Right cardiac atrium (tissue), 5 donors: ENCODE measurements at regions not wholly inside any gene's neighbourhood (a gene's known extent, or its start where the extent isn't known, plus 50 kb on each side); places are given as distances from the start of the nearest gene placed in this dataset.

Source experiments
- ATAC-seq, 2 donors: fragments of 200-7000 bp; cut with Tn5 transposase; one replicate each; pipeline versions ENCODE4 v1.8.0 to v1.9.1; 2020; ENCODE audit warnings: moderate library complexity in 2 of 2, mild to moderate bottlenecking in 1 of 2
- DNase-seq, 3 donors: peaks; one replicate each; pipeline ENCODE4 v3.0.0-alpha.2; 2020
- H3K27ac ChIP-seq: one replicate; pipeline ENCODE4 v1.5.1; 2013; ENCODE audit warnings: mild to moderate bottlenecking, low read length, control low read depth, moderate library complexity
- H3K27me3 ChIP-seq: one replicate; pipeline ENCODE4 v1.6.1; 2013; ENCODE audit not compliant: control insufficient read depth, insufficient read depth
- H3K4me1 ChIP-seq: one replicate; pipeline ENCODE4 v1.6.1; 2013; ENCODE audit warnings: low read length; ENCODE audit not compliant: control insufficient read depth, insufficient read depth
- H3K4me3 ChIP-seq: one replicate; pipeline ENCODE4 v1.5.1; 2013; ENCODE audit warnings: low read length, control low read depth
- H3K9me3 ChIP-seq: one replicate; pipeline ENCODE4 v1.6.1; 2013; ENCODE audit warnings: low read length; ENCODE audit not compliant: control insufficient read depth
- WGBS: extraction: QIAGEN DNeasy Blood & Tissue Kit; methylation state at CpG from one replicate; pipeline ENCODE4 v1.1.7; 2013; 5-methylcytosine and 5-hydroxymethylcytosine counted together
- intact Hi-C, 4 donors: fragments of 100-400 bp; cut with DNase I; formaldehyde crosslinking; loops; one replicate each; pipeline versions ENCODE4 v1.11.0 to v1.14.0; 2022 to 2023
- donor health status: healthy with polysubstance abuse.
- donor health status: DM: no; HTN: yes; CAD: no.
- donor health status: DM: no; HTN: no; CAD: no.
- donor health status: DM: no; HTN: yes; CAD: no; lungs with severe emphysema.
- donor health status: DM: yes; HTN: yes; CAD: no.

DNA sequence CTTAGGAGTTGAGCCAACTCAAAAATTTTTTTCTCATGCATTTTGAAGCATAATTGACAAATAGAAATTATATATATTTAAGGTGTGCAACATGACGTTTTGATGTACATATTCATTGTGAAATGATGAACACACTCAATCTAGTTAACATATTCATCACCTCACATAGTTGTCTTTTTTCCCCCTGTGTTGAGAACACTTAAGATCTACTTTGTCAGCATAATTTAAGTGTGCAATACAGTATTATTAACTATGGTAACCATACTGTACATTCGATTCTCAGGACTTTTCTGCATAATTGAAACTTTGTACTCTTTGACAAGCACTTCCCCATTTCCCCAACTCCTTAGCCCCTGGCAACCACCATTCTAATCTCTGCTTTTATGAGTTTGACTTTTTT lies 192.2 kb upstream of the ZKSCAN2 start:
- no peak for DNase-seq

DNA sequence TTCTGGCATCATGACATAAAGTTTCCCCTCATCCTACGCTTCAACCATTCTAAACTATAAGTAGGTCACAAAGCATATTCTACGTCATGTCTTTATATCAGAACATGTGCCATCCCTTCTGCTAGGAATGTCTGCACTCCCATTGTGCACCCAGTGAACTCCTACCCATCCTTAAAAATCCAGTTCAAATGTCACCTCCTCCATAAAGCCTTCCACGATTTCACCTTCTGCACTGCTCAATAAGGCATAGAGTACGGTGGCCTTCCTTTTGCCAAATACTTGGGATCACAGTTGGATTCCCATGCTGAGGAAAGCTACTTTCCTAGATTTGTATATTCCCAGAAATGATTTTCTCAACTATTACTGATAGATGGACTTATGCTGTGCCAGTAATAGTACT lies 186.3 kb upstream of the ZKSCAN2 start:
- Histone ChIP-seq H3K4me1 (no peaks in the 10 kb centered on the region), H3K9me3 (no peaks in the 10 kb centered on the region), H3K27me3 (peaks cover 2% of the 10 kb centered on the region), H3K4me3 (no peak overlapping the region), H3K27ac (no peak overlapping the region)
- intact Hi-C loops = no loop called here
- ATAC-seq (no peak), DNase-seq (no peak)
- WGBS = 78% methylated on average over 4 of the region's 4 CpGs

More for the DNA sequence above, 192.2 kb upstream of the ZKSCAN2 start:
- Histone ChIP-seq H3K4me1 (no peaks in the 10 kb centered on the region), H3K4me3 (no peak overlapping the region), H3K9me3 (no peaks in the 10 kb centered on the region), H3K27me3 (no peaks in the 10 kb centered on the region), H3K27ac (no peak overlapping the region)
- ATAC-seq = no peak
- 81% methylated on average over 2 of the region's 2 CpGs for WGBS
- intact Hi-C loops = no loop called here

DNA sequence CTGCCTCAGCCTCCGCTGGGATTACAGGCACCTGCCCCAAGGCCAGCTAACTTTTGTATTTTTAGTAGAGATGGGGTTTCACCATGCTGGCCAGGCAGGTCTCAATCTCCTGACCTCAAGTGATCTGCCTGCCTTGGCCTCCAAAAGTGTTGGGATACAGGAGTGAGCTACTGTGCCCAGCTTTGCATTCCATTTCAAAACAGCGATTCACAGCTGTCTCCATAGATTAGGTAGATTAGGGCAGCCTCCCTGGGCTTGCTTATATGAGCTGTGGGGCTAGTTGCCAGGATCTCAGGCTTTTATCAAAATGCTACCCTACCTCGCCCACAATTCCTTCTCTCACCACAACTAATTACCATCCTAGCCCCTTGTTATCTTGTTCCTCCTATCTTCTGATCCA lies 176.4 kb upstream of the ZKSCAN2 start:
- ATAC-seq = no peak
- H3K4me1 ChIP-seq = no peaks in the 10 kb centered on the region
- no peaks in the 10 kb centered on the region for H3K27me3 ChIP-seq
- no peak overlapping the region for H3K27ac ChIP-seq
- H3K9me3 ChIP-seq = no peaks in the 10 kb centered on the region
- intact Hi-C loops = no loop called here
- 73% methylated on average over 3 of the region's 3 CpGs for WGBS
- no peak for DNase-seq
- no peak overlapping the region for H3K4me3 ChIP-seq

DNA sequence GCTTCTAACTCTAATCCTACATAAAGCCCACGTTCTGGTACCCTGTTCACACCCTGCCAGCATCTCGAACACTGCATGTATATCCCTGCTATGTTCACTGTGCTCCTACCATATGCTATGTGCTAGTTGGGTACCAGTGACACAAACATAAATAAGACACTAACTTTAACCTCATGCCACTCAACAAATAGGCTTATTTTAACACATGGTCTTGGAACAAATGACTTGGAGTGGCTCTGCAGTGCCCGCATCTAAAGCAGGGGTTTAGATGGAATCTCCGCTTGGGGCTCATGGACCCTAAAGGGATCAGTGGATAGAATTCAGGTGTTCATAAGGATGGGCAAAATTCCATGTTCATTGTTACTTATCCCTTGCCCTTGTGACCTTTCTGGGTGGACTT lies 175.7 kb upstream of the ZKSCAN2 start:
- intact Hi-C loops = no loop called here
- 73% methylated on average over 4 of the region's 4 CpGs for WGBS
- no peaks in the 10 kb centered on the region for H3K9me3 ChIP-seq
- no peak overlapping the region for H3K27ac ChIP-seq
- ATAC-seq (no peak), DNase-seq (no peak)
- H3K4me3 ChIP-seq = no peak overlapping the region
- H3K4me1 ChIP-seq = no peaks in the 10 kb centered on the region
- H3K27me3 ChIP-seq = no peaks in the 10 kb centered on the region

DNA sequence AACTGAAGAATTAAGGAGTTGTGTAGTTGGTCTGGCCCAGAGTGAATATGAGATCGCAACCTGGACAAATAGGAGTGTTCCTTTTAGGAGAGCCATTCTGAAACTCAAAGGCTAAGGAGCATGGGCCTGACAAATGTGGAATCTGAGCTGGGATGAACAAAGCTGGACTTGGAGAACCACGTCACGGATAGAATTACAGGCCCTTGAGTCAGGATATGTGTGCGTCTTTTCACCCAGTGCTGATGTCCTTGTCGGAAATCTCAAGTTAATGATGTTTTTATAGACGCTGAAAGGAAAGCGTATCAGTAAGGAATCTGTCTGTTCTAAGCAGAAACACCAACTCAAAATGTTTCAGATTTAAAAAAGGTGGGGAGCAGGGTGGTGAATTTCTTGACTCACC lies 173.8 kb upstream of the ZKSCAN2 start:
- Histone ChIP-seq H3K9me3 (no peaks in the 10 kb centered on the region), H3K27ac (no peak overlapping the region), H3K4me1 (no peaks in the 10 kb centered on the region), H3K27me3 (no peaks in the 10 kb centered on the region), H3K4me3 (no peak overlapping the region)
- intact Hi-C loops = no loop called here
- WGBS = 86% methylated on average over 7 of the region's 7 CpGs
- DNase-seq (no peak), ATAC-seq (no peak)

DNA sequence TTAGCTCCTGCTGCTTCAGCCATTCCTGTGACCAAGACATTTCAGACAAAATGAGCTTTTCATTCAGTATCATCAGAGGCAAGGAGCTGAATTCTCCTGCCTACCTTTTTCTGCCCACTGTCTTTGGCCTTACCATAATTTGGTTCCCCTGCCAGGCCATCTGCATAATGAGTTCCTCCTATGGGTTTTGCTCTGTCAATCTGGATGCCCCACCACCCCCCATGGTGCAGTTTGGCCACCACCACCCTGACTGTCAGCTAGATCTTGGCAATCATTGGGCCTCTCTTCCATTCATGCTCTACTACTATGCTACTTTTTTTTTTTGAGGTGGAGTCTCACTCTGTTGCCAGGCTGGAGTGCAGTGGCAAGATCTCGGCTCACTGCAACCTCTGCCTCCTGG lies 169.2 kb upstream of the ZKSCAN2 start:
- 91% methylated on average over 1 of the region's 1 CpG for WGBS

DNA sequence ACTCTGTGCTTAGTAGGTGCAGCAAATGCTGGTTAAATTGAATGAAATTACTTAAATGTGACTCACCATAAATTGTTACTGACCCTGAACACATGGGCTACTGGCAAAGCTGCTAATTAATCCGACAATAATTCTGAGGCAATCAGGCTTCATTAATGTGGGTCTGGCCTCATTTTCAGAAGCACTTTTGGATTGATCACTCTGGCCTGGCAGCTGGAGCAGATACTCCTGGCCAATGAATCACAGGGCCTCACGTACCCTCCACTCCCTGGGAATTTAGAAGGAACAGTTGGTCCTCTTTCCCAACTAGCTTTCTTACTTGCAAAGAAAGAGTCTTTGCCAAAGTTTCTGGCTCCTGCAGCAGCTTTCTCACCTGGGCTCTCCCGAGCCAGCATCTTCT lies 162.0 kb upstream of the ZKSCAN2 start:
- WGBS = 62% methylated on average over 3 of the region's 3 CpGs
- Histone ChIP-seq H3K27ac (no peak overlapping the region), H3K27me3 (no peaks in the 10 kb centered on the region), H3K4me3 (no peak overlapping the region), H3K9me3 (no peaks in the 10 kb centered on the region), H3K4me1 (no peaks in the 10 kb centered on the region)
- intact Hi-C loops = no loop called here
- DNase-seq (no peak), ATAC-seq (no peak)

More for the DNA sequence above, 169.2 kb upstream of the ZKSCAN2 start:
- intact Hi-C loops = no loop called here
- no peaks in the 10 kb centered on the region for H3K9me3 ChIP-seq
- no peak overlapping the region for H3K27ac ChIP-seq
- ATAC-seq (no peak), DNase-seq (no peak)
- H3K4me1 ChIP-seq = no peaks in the 10 kb centered on the region
- no peak overlapping the region for H3K4me3 ChIP-seq
- H3K27me3 ChIP-seq = no peaks in the 10 kb centered on the region

DNA sequence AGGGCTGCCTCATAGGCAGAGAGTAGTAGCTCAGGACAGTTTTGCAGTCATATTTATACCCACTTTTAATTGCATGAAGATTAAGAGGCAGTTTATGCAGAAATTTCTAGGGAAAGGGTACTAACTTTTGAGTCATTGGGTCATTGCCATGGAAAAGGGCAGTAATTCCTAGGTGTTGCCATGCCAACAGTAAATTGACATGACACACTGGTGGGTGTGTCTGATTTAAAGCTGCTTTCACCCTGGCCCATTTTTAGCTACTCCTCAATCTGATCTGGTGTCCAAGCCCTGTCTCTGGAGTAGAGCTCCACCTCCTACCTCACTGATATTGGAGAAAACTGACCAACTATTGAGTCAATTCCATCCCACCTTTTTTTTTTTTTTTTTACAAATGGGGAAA lies 161.5 kb upstream of the ZKSCAN2 start:
- ATAC-seq (no peak), DNase-seq (no peak)
- Histone ChIP-seq H3K27ac (no peak overlapping the region), H3K9me3 (no peaks in the 10 kb centered on the region), H3K27me3 (no peaks in the 10 kb centered on the region), H3K4me1 (no peaks in the 10 kb centered on the region), H3K4me3 (no peak overlapping the region)
- intact Hi-C loops = no loop called here

DNA sequence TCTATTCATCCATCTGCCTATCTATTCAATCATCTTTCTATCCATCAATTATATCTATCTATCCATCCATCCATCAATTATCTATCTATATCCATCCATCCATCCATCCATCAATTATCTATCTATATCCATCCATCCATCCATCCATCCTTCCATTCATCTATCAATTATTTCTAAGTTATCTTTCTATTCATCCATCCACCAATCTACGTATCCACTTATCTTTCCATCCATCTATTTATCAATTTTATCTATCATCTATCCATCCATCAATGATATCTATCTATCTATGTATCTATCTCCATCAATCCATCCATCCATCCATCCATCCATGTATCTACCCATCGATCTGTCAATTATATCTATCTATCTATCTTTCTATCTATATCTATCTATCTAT lies 158.4 kb upstream of the ZKSCAN2 start:
- intact Hi-C loops = no loop called here
- no peak overlapping the region for H3K4me3 ChIP-seq
- ATAC-seq (no peak), DNase-seq (no peak)
- H3K27me3 ChIP-seq = no peaks in the 10 kb centered on the region
- no peak overlapping the region for H3K27ac ChIP-seq
- no peaks in the 10 kb centered on the region for H3K4me1 ChIP-seq
- no peaks in the 10 kb centered on the region for H3K9me3 ChIP-seq
- WGBS = 86% methylated on average over 2 of the region's 2 CpGs

DNA sequence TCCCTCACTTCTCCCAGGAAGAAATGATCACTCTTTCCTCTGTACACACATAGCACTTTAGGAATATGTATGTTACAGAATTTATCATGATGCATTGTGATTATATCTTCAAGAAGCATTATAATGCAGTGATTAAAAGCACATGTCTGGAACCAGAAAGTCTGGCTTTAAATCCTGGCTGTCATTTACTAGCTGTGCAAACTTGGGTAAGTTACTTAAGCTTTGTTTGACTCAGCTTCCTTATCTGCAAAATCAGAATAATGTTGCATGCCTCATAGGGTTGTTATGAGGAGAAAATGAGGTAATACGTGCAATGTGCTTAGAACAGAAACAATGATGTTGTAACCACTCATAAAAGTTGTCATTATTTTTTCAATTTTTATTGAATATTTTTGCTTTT lies 156.3 kb upstream of the ZKSCAN2 start:
- no peaks in the 10 kb centered on the region for H3K9me3 ChIP-seq
- intact Hi-C loops = no loop called here
- DNase-seq (no peak), ATAC-seq (no peak)
- no peak overlapping the region for H3K4me3 ChIP-seq
- WGBS = 83% methylated on average over 1 of the region's 1 CpG
- H3K27ac ChIP-seq = no peak overlapping the region
- no peaks in the 10 kb centered on the region for H3K27me3 ChIP-seq
- no peaks in the 10 kb centered on the region for H3K4me1 ChIP-seq

DNA sequence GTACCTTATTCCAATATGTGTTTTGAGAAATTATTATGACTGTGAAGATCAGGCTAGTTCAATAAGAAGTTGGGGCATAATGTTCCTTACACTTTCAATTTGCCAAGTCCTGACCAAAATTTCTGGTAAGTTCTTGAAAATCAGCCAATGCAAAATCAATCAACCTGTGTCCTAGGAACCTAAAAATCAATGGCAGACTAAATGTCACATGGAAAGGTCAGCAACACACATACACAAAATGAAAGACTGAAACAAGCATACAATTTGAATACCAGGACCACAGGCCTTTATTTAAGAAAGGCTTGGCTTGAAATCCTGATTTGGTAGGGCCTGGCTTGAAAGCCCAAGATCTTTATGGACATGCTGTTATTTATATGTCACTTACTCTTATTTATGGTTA lies 155.5 kb upstream of the ZKSCAN2 start:
- H3K4me1 ChIP-seq = no peaks in the 10 kb centered on the region
- intact Hi-C loops = no loop called here
- H3K27me3 ChIP-seq = no peaks in the 10 kb centered on the region
- H3K27ac ChIP-seq = no peak overlapping the region
- H3K9me3 ChIP-seq = no peaks in the 10 kb centered on the region
- H3K4me3 ChIP-seq = no peak overlapping the region
- ATAC-seq (no peak), DNase-seq (no peak)

DNA sequence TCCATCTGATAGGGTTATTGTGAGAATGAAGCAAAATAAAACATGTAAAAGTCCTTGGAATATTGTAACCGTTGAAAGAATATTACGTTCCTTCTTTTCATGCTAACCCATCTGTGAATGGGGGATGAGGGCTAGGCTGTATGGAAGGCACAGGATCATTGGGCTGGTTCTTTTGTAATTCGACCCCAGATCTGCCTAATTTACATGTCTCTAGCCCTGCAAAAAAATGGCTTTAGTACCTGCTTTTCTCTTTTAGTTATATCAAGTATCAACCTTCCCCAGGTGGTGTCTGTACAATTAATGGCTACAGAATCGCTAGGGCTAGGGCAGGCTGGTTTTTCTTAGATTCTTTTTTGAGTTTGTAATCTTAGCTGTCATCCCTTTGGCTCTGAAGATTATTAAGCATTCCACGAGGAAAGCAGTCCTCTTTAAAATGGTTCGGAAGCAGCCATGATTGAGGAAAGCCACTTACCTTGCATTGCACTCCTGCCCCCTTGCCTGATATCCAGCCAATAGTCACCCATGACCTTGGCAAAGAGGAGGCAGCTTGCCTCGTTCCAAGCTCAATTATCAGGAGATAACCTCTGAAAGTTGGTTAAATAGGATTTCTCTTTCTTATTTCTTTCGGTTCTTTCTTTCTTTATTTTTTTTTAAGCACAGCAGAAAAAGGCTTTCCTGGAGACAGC lies 153.9 kb upstream of the ZKSCAN2 start:
- Histone ChIP-seq H3K27me3 (no peaks in the 10 kb centered on the region), H3K27ac (no peak overlapping the region), H3K4me1 (no peaks in the 10 kb centered on the region), H3K9me3 (no peaks in the 10 kb centered on the region), H3K4me3 (no peak overlapping the region)
- intact Hi-C loops = no loop called here
- ATAC-seq = no peak
- DNase-seq = no peak
- WGBS = 41% methylated on average over 8 of the region's 8 CpGs
